ENCODE measurements at regions not wholly inside any gene's neighbourhood (a gene's known extent, or its start where the extent isn't known, plus 50 kb on each side); places are given as distances from the start of the nearest gene placed in this dataset.

GRCh38 chr2:67772216-67773170 lies 290.3 kb downstream of the C1D start:
- Mint-ChIP-seq H3K4me1 (ENCODE audit: low read depth, unreplicated experiment) (no peaks in the 10 kb centered on the region), H3K27ac (ENCODE audit: unreplicated experiment) (no peak overlapping the region), H3K36me3 (ENCODE audit: insufficient read depth, unreplicated experiment) (no peaks in the 10 kb centered on the region), H3K27me3 (ENCODE audit: insufficient read depth, unreplicated experiment) (peaks cover 6% of the 10 kb centered on the region), H3K9me3 (ENCODE audit: unreplicated experiment) (no peaks in the 10 kb centered on the region), H3K4me3 (ENCODE audit: unreplicated experiment) (no peak overlapping the region)
- no peaks in the 10 kb centered on the region for H3K9me3 ChIP-seq
- CTCF ChIA-PET = no interaction called here
- no peak overlapping the region for H3K4me3 ChIP-seq (ENCODE audit: low read depth, low read length)
- no peaks in the 10 kb centered on the region for H3K27me3 ChIP-seq (replicated peaks; ENCODE audit: control insufficient read depth, insufficient read depth, low read length)
- DNase-seq = no peak
- no TSS peak for BruUV-seq (replicated peaks)
- intact Hi-C loops (cut with micrococcal nuclease; ENCODE audit: unreplicated experiment) = no loop called here
- TF ChIP-seq CTCF (IDR thresholded peaks at IDR 0.05; ENCODE audit: insufficient read depth in 1 of 2, low read depth in 1 of 2, low read length in 1 of 2, severe bottlenecking in 1 of 2, unreplicated experiment in 1 of 2) = no peak
- H3K36me3 ChIP-seq (ENCODE audit: control insufficient read depth, insufficient read depth, low read length) = no peaks in the 10 kb centered on the region
- POLR2A ChIA-PET = no interaction called here
- H3K4me1 ChIP-seq = no peaks in the 10 kb centered on the region

GRCh38 chr2:67773851-67774250 lies 289.0 kb downstream of the C1D start:
- Histone ChIP-seq H3K4me3 (ENCODE audit: low read depth, low read length) (no peak overlapping the region), H3K4me1 (no peaks in the 10 kb centered on the region), H3K9me3 (no peaks in the 10 kb centered on the region), H3K36me3 (ENCODE audit: control insufficient read depth, insufficient read depth, low read length) (no peaks in the 10 kb centered on the region), H3K27me3 (replicated peaks; ENCODE audit: control insufficient read depth, insufficient read depth, low read length) (no peaks in the 10 kb centered on the region)
- DNase-seq = no peak
- intact Hi-C loops (cut with micrococcal nuclease; ENCODE audit: unreplicated experiment) = no loop called here
- no peak overlapping the region for H3K4me3 Mint-ChIP-seq (ENCODE audit: unreplicated experiment)
- H3K27ac Mint-ChIP-seq (ENCODE audit: unreplicated experiment) = no peak overlapping the region
- CTCF ChIA-PET = no interaction called here
- no peaks in the 10 kb centered on the region for H3K4me1 Mint-ChIP-seq (ENCODE audit: low read depth, unreplicated experiment)
- H3K27me3 Mint-ChIP-seq (ENCODE audit: insufficient read depth, unreplicated experiment) = peaks cover 3% of the 10 kb centered on the region
- BruUV-seq (replicated peaks) = no TSS peak
- TF ChIP-seq CTCF (IDR thresholded peaks at IDR 0.05; ENCODE audit: insufficient read depth in 1 of 2, low read depth in 1 of 2, low read length in 1 of 2, severe bottlenecking in 1 of 2, unreplicated experiment in 1 of 2) = no peak
- H3K9me3 Mint-ChIP-seq (ENCODE audit: unreplicated experiment) = no peaks in the 10 kb centered on the region
- H3K36me3 Mint-ChIP-seq (ENCODE audit: insufficient read depth, unreplicated experiment) = no peaks in the 10 kb centered on the region
- POLR2A ChIA-PET = no interaction called here

- BruUV-seq (replicated peaks) = no TSS peak
- ChIA-PET POLR2A (no interaction called here), CTCF (no interaction called here)
- no peak for TF ChIP-seq CTCF (IDR thresholded peaks at IDR 0.05; ENCODE audit: insufficient read depth in 1 of 2, low read depth in 1 of 2, low read length in 1 of 2, severe bottlenecking in 1 of 2, unreplicated experiment in 1 of 2)
- Mint-ChIP-seq H3K27ac (ENCODE audit: unreplicated experiment) (no peak overlapping the region), H3K27me3 (ENCODE audit: insufficient read depth, unreplicated experiment) (peaks cover 9% of the 10 kb centered on the region), H3K36me3 (ENCODE audit: insufficient read depth, unreplicated experiment) (no peaks in the 10 kb centered on the region), H3K4me1 (ENCODE audit: low read depth, unreplicated experiment) (no peaks in the 10 kb centered on the region), H3K4me3 (ENCODE audit: unreplicated experiment) (no peak overlapping the region), H3K9me3 (ENCODE audit: unreplicated experiment) (no peaks in the 10 kb centered on the region)
- no peaks in the 10 kb centered on the region for H3K36me3 ChIP-seq (ENCODE audit: control insufficient read depth, insufficient read depth, low read length)
- H3K27me3 ChIP-seq (replicated peaks; ENCODE audit: control insufficient read depth, insufficient read depth, low read length) = no peaks in the 10 kb centered on the region
- no peaks in the 10 kb centered on the region for H3K4me1 ChIP-seq
- no peak overlapping the region for H3K4me3 ChIP-seq (ENCODE audit: low read depth, low read length)
- DNase-seq = no peak
- intact Hi-C loops (cut with micrococcal nuclease; ENCODE audit: unreplicated experiment) = no loop called here
- H3K9me3 ChIP-seq = no peaks in the 10 kb centered on the region
Measured at GRCh38 chr2:67776276-67776675, 286.5 kb downstream of the C1D start.
